ENCODE measurements at regions not wholly inside any gene's neighbourhood (a gene's known extent, or its start where the extent isn't known, plus 50 kb on each side); places are given as distances from the start of the nearest gene placed in this dataset.

GRCh38 chr15:66944121-66944520 is 121.3 kb upstream of the SMAD3 start:
- Histone ChIP-seq H3F3A (ENCODE audit: insufficient read depth, low read length) (no peaks in the 10 kb centered on the region), H3K36me3 (ENCODE audit: insufficient read depth, low read length) (no peaks in the 10 kb centered on the region), H4K20me1 (ENCODE audit: insufficient read depth, low read length) (no peaks in the 10 kb centered on the region), H3K79me2 (ENCODE audit: insufficient read depth, low read length) (no peaks in the 10 kb centered on the region), H3K27me3 (ENCODE audit: insufficient read depth, low read length) (no peaks in the 10 kb centered on the region), H3K9me2 (ENCODE audit: low read depth, low read length) (no peaks in the 10 kb centered on the region), H3K9ac (ENCODE audit: low read length) (no peak overlapping the region), H3K4me3 (ENCODE audit: low read depth, low read length, poor library complexity, severe bottlenecking) (no peak overlapping the region), H3K27ac (ENCODE audit: low read depth, low read length, poor library complexity, severe bottlenecking) (no peak overlapping the region), H3K9me3 (ENCODE audit: low read length) (no peaks in the 10 kb centered on the region), H2AFZ (ENCODE audit: low read length) (no peak overlapping the region), H3K4me2 (ENCODE audit: low read length) (no peak overlapping the region), H3K4me1 (ENCODE audit: insufficient read depth, low read length, severe bottlenecking) (peaks cover 15% of the 10 kb centered on the region)
- TF ChIP-seq CTCF (IDR thresholded peaks at IDR 0.05; ENCODE audit: low read length) (no peak), EZH2 (IDR thresholded peaks at IDR 0.05; ENCODE audit: borderline replicate concordance, low read length) (no peak)

- Histone ChIP-seq H2AFZ (ENCODE audit: low read length) (no peak overlapping the region), H3K27me3 (ENCODE audit: insufficient read depth, low read length) (no peaks in the 10 kb centered on the region), H3K9ac (ENCODE audit: low read length) (no peak overlapping the region), H3K4me3 (ENCODE audit: low read depth, low read length, poor library complexity, severe bottlenecking) (no peak overlapping the region), H3K4me1 (ENCODE audit: insufficient read depth, low read length, severe bottlenecking) (peaks cover 17% of the 10 kb centered on the region), H3F3A (ENCODE audit: insufficient read depth, low read length) (no peaks in the 10 kb centered on the region), H3K9me2 (ENCODE audit: low read depth, low read length) (no peaks in the 10 kb centered on the region), H3K4me2 (ENCODE audit: low read length) (no peak overlapping the region), H3K9me3 (ENCODE audit: low read length) (no peaks in the 10 kb centered on the region), H3K36me3 (ENCODE audit: insufficient read depth, low read length) (no peaks in the 10 kb centered on the region), H3K27ac (ENCODE audit: low read depth, low read length, poor library complexity, severe bottlenecking) (no peak overlapping the region), H3K79me2 (ENCODE audit: insufficient read depth, low read length) (no peaks in the 10 kb centered on the region), H4K20me1 (ENCODE audit: insufficient read depth, low read length) (no peaks in the 10 kb centered on the region)
- TF ChIP-seq EZH2 (IDR thresholded peaks at IDR 0.05; ENCODE audit: borderline replicate concordance, low read length) = no peak
Observed at GRCh38 chr15:66945286-66945685, 120.1 kb upstream of the SMAD3 start.

GRCh38 chr15:66945842-66946241 is 119.6 kb upstream of the SMAD3 start:
- H3K4me3 ChIP-seq (ENCODE audit: low read depth, low read length, poor library complexity, severe bottlenecking) = no peak overlapping the region

More at GRCh38 chr15:66945842-66946241, 119.6 kb upstream of the SMAD3 start:
- no peak overlapping the region for H3K4me2 ChIP-seq (ENCODE audit: low read length)
- no peaks in the 10 kb centered on the region for H3K9me2 ChIP-seq (ENCODE audit: low read depth, low read length)
- no peak overlapping the region for H2AFZ ChIP-seq (ENCODE audit: low read length)
- no peaks in the 10 kb centered on the region for H3K36me3 ChIP-seq (ENCODE audit: insufficient read depth, low read length)
- no peaks in the 10 kb centered on the region for H4K20me1 ChIP-seq (ENCODE audit: insufficient read depth, low read length)
- no peak overlapping the region for H3K27ac ChIP-seq (ENCODE audit: low read depth, low read length, poor library complexity, severe bottlenecking)
- no peaks in the 10 kb centered on the region for H3K79me2 ChIP-seq (ENCODE audit: insufficient read depth, low read length)
- H3K9ac ChIP-seq (ENCODE audit: low read length) = no peak overlapping the region
- no peaks in the 10 kb centered on the region for H3K27me3 ChIP-seq (ENCODE audit: insufficient read depth, low read length)
- TF ChIP-seq EZH2 (IDR thresholded peaks at IDR 0.05; ENCODE audit: borderline replicate concordance, low read length) (no peak), CTCF (IDR thresholded peaks at IDR 0.05; ENCODE audit: low read length) (no peak)
- H3K4me1 ChIP-seq (ENCODE audit: insufficient read depth, low read length, severe bottlenecking) = peaks cover 21% of the 10 kb centered on the region
- no peaks in the 10 kb centered on the region for H3K9me3 ChIP-seq (ENCODE audit: low read length)
- no peaks in the 10 kb centered on the region for H3F3A ChIP-seq (ENCODE audit: insufficient read depth, low read length)
